ENCODE measurements at regions not wholly inside any gene's neighbourhood (a gene's known extent, or its start where the extent isn't known, plus 50 kb on each side); places are given as distances from the start of the nearest gene placed in this dataset.

DNA sequence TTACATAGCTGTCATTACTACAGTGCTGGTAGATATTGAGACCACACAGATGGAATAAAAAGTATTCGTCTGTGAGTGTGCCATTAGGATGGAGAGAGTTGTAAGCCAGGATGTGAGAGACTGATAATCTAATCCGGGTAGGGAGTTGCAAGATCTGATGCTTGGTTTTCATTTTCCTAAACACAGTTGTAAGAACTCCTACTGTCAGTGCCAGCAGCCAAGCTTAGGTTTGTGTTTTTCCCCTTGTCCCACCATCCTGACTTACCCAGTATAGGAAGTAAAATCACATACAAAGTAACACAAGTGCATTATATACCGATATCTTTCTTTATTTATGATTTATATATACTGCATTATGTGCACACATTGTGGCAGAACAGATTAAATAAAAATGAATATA, 726.4 kb upstream of the PCDH20 start:
- intact Hi-C loops (cut with DNase I): no loop called here
- H3K27ac ChIP-seq (replicated peaks in 1 of 4): no peak overlapping the region
- no peaks in the 10 kb centered on the region for H3K36me3 ChIP-seq
- peaks cover 0 to 20% (median 0%) of the 10 kb centered on the region in 4 donors for H3K9me3 ChIP-seq
- WGBS: 69% methylated on average over 3 of the region's 3 CpGs
- H3K4me1 ChIP-seq: no peaks in the 10 kb centered on the region
- no peak for TF ChIP-seq POLR2A (IDR thresholded peaks at IDR 0.05; ENCODE audit: low read depth)
- no peak for TF ChIP-seq EP300 (IDR thresholded peaks at IDR 0.05)
- TF ChIP-seq, protein P1, sequence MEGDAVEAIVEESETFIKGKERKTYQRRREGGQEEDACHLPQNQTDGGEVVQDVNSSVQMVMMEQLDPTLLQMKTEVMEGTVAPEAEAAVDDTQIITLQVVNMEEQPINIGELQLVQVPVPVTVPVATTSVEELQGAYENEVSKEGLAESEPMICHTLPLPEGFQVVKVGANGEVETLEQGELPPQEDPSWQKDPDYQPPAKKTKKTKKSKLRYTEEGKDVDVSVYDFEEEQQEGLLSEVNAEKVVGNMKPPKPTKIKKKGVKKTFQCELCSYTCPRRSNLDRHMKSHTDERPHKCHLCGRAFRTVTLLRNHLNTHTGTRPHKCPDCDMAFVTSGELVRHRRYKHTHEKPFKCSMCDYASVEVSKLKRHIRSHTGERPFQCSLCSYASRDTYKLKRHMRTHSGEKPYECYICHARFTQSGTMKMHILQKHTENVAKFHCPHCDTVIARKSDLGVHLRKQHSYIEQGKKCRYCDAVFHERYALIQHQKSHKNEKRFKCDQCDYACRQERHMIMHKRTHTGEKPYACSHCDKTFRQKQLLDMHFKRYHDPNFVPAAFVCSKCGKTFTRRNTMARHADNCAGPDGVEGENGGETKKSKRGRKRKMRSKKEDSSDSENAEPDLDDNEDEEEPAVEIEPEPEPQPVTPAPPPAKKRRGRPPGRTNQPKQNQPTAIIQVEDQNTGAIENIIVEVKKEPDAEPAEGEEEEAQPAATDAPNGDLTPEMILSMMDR (IDR thresholded peaks at IDR 0.05): no peak
- no peak for TF ChIP-seq POLR2AphosphoS5 (IDR thresholded peaks at IDR 0.05)
- no peak overlapping the region for H3K4me3 ChIP-seq
- DNase-seq (ENCODE audit: extremely low spot score): no peak
- no peaks in the 10 kb centered on the region for H3K27me3 ChIP-seq

GRCh38 chr13:62139597-62139996, 723.9 kb upstream of the PCDH20 start:
- peaks cover 0 to 15% (median 0%) of the 10 kb centered on the region in 4 donors for H3K9me3 ChIP-seq
- TF ChIP-seq POLR2AphosphoS5 (IDR thresholded peaks at IDR 0.05): no peak
- TF ChIP-seq POLR2A (IDR thresholded peaks at IDR 0.05; ENCODE audit: low read depth): no peak
- TF ChIP-seq, protein P1 (IDR thresholded peaks at IDR 0.05): no peak
- no peak for TF ChIP-seq EP300 (IDR thresholded peaks at IDR 0.05)
- no peak overlapping the region for H3K4me3 ChIP-seq
- no peaks in the 10 kb centered on the region for H3K36me3 ChIP-seq
- H3K27ac ChIP-seq (replicated peaks in 1 of 4): no peak overlapping the region
- intact Hi-C loops (cut with DNase I): no loop called here
- H3K27me3 ChIP-seq: no peaks in the 10 kb centered on the region
- DNase-seq (ENCODE audit: extremely low spot score): no peak
- H3K4me1 ChIP-seq: no peaks in the 10 kb centered on the region

DNA sequence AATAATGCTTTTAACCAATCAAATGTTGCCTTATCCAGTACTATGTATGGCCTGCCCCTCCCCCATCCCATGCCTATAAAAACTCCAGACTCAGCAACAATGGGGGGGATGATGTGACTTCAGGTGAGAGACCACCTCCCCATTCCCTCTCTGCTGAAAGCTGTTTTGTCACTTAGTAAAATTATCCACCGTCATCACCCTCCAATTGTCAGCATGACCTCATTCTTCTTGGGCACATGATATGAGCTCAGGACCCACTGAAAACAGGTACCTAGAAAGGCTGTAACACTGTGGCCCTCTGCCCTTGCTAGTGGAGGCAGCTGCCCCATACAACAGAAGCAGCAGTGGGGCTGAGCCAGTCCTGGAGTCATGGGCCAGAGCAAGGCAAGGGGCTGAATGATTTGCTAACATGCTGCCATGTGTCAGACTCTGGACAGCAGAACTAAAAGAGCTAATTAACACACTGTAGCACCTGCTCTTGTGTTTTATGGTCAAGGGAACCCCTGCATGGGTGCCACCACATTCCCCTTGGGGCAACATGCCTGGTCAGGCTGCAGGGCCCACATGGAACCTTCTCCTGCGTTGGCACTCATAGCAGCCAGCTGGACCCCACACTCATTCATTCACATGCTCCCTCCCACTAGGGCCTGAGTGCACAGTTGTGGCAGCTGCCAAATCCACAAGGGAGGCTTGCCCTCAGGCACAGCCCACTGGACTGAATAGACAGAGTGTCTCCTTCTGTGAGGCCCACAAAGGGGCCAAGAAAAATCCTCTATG, 722.2 kb upstream of the PCDH20 start:
- Histone ChIP-seq H3K9me3 (peaks cover 0 to 12% (median 0%) of the 10 kb centered on the region in 4 donors), H3K27ac (replicated peaks in 1 of 4) (no peak overlapping the region), H3K4me1 (no peaks in the 10 kb centered on the region), H3K36me3 (no peaks in the 10 kb centered on the region), H3K4me3 (no peak overlapping the region), H3K27me3 (no peaks in the 10 kb centered on the region)
- no peak for DNase-seq (ENCODE audit: extremely low spot score)
- TF ChIP-seq POLR2A (IDR thresholded peaks at IDR 0.05; ENCODE audit: low read depth) (no peak), EP300 (IDR thresholded peaks at IDR 0.05) (no peak), POLR2AphosphoS5 (IDR thresholded peaks at IDR 0.05) (no peak)
- TF ChIP-seq, protein P1 (IDR thresholded peaks at IDR 0.05): no peak
- 89% methylated on average over 1 of the region's 2 CpGs for WGBS
- intact Hi-C loops (cut with DNase I): no loop called here

DNA sequence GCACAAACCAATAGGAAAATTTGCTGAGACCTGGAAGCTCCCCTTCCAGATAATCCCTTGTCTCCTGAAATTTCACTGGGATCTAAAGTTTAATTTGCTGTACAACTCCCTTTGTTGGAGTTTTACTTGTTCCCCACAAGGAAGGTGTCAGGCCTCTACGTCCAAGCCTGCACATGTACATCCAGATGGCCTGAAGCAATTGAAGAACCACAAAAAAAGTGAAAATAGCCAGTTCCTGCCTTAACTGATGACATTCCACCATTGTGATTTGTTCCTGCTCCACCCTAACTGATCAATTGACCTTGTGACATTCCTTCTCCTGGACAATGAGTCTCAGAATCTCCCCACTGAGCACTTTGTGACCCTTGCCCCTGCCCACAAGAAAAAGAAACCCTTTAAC, 716.0 kb upstream of the PCDH20 start:
- 43% methylated on average over 1 of the region's 1 CpG for WGBS
- no peak for DNase-seq (ENCODE audit: extremely low spot score)
- H3K27ac ChIP-seq (replicated peaks in 1 of 4): no peak overlapping the region
- H3K9me3 ChIP-seq: no peaks in the 10 kb centered on the region
- H3K4me1 ChIP-seq: no peaks in the 10 kb centered on the region
- no peak overlapping the region for H3K4me3 ChIP-seq
- intact Hi-C loops (cut with DNase I): no loop called here
- H3K27me3 ChIP-seq: no peaks in the 10 kb centered on the region
- TF ChIP-seq EP300 (IDR thresholded peaks at IDR 0.05) (no peak), POLR2AphosphoS5 (IDR thresholded peaks at IDR 0.05) (no peak), POLR2A (IDR thresholded peaks at IDR 0.05; ENCODE audit: low read depth) (no peak)
- TF ChIP-seq, protein P1 (IDR thresholded peaks at IDR 0.05): no peak
- no peaks in the 10 kb centered on the region for H3K36me3 ChIP-seq

All from esophagus muscularis mucosa (tissue), 4 donors.